ENCODE measurements at regions not wholly inside any gene's neighbourhood (a gene's known extent, or its start where the extent isn't known, plus 50 kb on each side); places are given as distances from the start of the nearest gene placed in this dataset.

DNA sequence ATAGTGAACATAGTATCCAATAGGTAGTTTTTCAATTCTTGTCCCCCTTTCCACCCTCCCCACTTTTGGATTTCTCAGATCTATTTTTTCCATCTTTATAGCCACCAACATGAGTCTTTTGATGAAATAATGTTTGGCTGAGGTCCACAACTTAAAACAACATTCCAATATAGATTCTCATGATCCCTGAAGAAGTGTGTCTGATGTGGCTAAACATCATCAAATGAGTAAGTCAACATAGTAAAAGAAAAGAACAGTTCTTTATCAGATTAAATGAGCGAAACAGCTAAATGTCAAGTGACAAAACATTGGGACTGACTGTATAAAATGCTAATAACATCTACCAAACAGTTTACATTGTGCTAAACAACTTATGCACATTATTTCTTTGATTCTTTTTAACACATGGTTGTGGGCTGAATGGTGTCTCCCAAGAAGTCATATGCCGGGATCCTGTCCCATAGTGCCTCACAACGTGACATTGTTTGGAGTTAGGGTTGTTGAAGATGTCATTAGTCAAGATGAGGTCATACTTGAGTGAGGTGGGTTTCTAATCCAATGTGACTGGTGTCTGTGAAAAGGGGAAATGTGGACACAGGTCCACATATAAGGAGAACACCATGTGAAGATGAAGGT lies 453.6 kb downstream of the LTN1 start:
- TF ChIP-seq, protein P1, sequence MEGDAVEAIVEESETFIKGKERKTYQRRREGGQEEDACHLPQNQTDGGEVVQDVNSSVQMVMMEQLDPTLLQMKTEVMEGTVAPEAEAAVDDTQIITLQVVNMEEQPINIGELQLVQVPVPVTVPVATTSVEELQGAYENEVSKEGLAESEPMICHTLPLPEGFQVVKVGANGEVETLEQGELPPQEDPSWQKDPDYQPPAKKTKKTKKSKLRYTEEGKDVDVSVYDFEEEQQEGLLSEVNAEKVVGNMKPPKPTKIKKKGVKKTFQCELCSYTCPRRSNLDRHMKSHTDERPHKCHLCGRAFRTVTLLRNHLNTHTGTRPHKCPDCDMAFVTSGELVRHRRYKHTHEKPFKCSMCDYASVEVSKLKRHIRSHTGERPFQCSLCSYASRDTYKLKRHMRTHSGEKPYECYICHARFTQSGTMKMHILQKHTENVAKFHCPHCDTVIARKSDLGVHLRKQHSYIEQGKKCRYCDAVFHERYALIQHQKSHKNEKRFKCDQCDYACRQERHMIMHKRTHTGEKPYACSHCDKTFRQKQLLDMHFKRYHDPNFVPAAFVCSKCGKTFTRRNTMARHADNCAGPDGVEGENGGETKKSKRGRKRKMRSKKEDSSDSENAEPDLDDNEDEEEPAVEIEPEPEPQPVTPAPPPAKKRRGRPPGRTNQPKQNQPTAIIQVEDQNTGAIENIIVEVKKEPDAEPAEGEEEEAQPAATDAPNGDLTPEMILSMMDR (IDR thresholded peaks at IDR 0.05), result no peak
- TF ChIP-seq POLR2A (IDR thresholded peaks at IDR 0.05), result no peak
